Head of caudate nucleus (tissue), 42 donors: ENCODE measurements at regions not wholly inside any gene's neighbourhood (a gene's known extent, or its start where the extent isn't known, plus 50 kb on each side); places are given as distances from the start of the nearest gene placed in this dataset.

ENCODE experiments used
- DNase-seq, 42 donors: peaks; one replicate each; pipeline versions ENCODE4 v3.0.0 to v3.0.0-alpha.2; 2020 to 2021; ENCODE audit warnings: mixed read lengths in 7 of 42
- intact Hi-C: fragments of 100-400 bp; cut with DNase I; formaldehyde crosslinking; loops from one replicate; pipeline ENCODE4 v1.15.0; 2022

- intact Hi-C loops = no loop called here
- DNase-seq = peak in 1 of 42 donors; percentile 12
These were observed 52.1 kb upstream of the DIPK1A start for GRCh38 chr1:93013145-93014065.

- intact Hi-C loops = no loop called here
- DNase-seq = no peak
These were observed 52.9 kb upstream of the DIPK1A start for GRCh38 chr1:93014168-93014567.

- DNase-seq = no peak
- intact Hi-C loops = no loop called here
These were observed 54.3 kb upstream of the DIPK1A start for GRCh38 chr1:93015590-93015989.

GRCh38 chr1:93016171-93016570 is 54.9 kb upstream of the DIPK1A start:
- intact Hi-C loops = no loop called here

DNA sequence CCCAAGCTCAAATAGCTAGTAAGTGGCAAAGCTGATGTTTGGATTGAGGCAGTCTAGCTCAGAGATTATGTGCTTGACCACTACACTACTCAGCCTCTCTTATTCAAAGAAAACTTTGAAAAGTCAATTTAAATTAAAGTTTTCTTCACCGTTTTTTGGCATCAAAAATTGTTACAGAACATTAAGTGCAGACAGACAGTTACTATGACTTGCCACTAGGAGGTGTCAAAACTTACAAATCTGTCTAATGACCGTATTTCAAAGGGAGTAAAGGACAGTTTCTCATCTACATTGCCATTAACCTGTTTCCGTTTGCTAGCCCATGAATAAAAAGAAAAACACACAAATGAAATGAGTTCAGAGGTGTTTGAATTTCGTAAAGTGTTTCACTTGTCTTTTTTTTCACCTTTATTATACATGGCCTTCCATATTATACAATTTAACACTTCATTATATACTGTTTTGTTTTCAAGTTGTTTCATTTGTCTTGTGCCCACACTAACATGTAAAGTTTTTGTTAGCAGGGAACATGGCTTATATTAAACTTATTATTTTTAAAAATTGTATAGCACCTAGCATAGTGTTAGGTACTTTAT is 57.4 kb upstream of the MTF2 start:
- DNase-seq = peak in 2 of 42 donors; percentile 28 to 32
- intact Hi-C loops = no loop called here

More at GRCh38 chr1:93016171-93016570, 54.9 kb upstream of the DIPK1A start:
- no peak for DNase-seq

DNA sequence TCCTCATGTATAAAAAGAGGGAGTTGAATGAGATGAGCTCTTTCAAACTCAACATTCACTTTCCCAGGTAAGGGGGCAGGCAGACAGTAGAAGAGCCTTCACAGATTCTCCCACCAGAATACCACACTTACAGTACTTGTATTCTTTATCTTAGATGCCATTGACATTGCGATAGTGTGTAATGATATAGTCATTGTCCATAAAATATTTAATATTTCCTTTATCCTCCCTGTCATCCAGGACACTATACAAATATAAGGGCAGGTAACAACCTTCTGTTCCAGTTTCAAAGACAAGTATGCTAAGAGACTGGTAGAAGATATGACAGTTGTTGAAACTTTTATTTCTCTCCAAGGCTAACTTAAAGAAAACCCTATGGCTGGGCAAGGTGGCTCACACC is 56.5 kb upstream of the MTF2 start:
- intact Hi-C loops = no loop called here
- DNase-seq = no peak

- no peak for DNase-seq
- intact Hi-C loops = no loop called here
These were observed 55.8 kb upstream of the MTF2 start for GRCh38 chr1:93023281-93023680.

GRCh38 chr1:93025572-93025971 is 53.5 kb upstream of the MTF2 start:
- intact Hi-C loops = no loop called here
- DNase-seq = no peak

DNA sequence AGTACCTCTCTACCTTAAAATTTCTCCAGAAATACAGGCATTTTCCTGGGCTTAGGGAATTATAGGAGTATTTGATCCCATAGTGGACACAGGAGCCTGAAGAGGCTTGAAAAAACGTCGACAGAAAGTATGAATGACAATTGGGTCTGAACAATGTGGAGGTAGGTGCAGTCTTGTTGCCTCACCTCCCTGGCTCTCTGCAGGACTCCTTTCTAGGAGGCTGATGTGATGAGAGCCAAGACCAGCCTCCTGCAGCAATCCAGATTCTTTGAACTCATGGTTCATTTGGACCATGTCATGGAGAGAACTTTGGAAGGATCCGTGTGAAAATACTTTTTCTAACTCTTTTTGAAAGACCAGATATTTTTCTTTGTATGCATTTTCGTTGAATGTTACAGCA is 50.5 kb upstream of the MTF2 start:
- intact Hi-C loops = no loop called here
- no peak for DNase-seq
